GM19372 (cell line): ENCODE measurements at regions not wholly inside any gene's neighbourhood (a gene's known extent, or its start where the extent isn't known, plus 50 kb on each side); places are given as distances from the start of the nearest gene placed in this dataset.
"Not testable (repeated sequence)": the region's sequence is repeated elsewhere in the genome, so short reads cannot be mapped to it uniquely, and the experiment has no call there.

Experiments used
- ATAC-seq: cut with Tn5 transposase; IDR thresholded peaks from one replicate; pipeline ENCODE4 v1.9.1; 2021; ENCODE audit warnings: mild to moderate bottlenecking, low read depth, moderate library complexity; ENCODE audit not compliant: unreplicated experiment

- ATAC-seq: no peak
Measured at GRCh38 chr18:39359636-39360035, 1794.0 kb upstream of the CELF4 start.

- no peak for ATAC-seq
Measured at GRCh38 chr18:39350945-39351344, 1785.3 kb upstream of the CELF4 start.

GRCh38 chr18:39349801-39350200 lies 1784.2 kb upstream of the CELF4 start:
- no peak for ATAC-seq

DNA sequence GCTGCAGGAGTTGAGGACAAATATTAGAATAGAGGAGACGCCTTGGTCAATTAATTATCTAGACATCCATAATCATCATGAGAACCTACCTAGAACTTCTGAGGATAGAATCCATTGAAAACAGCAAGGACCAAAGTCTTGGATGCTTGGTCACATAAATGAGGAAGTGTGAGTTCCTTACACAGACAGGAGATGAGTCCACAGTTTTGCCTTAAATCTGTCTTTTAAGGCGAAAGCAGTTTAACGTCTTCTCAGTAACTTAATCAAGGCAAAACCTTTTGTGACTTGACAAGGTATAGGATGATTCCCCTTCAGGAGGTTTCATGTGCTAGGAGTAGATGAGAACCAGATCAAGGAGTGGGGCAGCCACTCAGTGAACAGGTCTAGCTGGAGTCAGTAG lies 1783.2 kb upstream of the CELF4 start:
- ATAC-seq: no peak

- no peak for ATAC-seq
Measured at GRCh38 chr18:39347701-39348100, 1782.1 kb upstream of the CELF4 start.

DNA sequence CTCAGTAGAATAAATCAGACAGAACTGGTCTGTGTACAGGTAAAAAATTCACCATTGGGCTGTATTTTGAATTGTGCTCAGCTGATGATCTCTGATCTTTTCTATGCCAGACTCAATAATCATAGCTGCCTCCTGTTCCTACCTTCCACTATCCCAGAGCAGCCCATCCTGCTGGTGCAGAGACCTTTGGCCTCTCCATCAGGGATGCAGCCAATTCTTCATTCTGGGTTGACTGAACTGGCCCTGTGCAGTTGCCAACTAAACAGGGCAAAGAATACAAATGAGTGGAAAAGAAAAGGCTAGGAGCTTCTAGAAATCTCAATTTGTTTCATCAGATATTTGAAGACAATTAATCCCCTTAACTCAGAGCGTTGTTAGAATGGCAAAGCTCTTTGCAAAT lies 1781.3 kb upstream of the CELF4 start:
- ATAC-seq: no peak

- ATAC-seq: no peak
Measured at GRCh38 chr18:39345321-39345720, 1779.7 kb upstream of the CELF4 start.

- ATAC-seq: no peak
Measured at GRCh38 chr18:39344487-39344886, 1778.9 kb upstream of the CELF4 start.

DNA sequence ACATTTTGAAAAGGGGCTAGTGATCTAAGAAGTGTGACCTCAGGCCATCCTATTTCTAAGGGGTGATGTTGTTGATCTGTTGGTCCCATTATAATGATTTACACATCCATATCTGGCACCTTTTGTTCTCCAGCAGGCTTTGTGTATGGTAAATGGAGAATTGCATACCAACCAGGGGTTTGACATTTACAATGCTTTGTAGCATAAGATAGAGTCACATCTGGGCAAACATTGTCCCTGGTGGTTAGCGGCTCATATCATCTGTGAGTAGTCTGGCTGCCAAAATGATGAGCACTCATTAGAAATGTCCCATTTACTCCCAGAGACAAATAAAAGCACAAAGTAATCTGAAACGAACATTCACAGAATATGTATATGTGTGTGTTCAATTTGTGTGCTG lies 1775.5 kb upstream of the CELF4 start:
- no peak for ATAC-seq

DNA sequence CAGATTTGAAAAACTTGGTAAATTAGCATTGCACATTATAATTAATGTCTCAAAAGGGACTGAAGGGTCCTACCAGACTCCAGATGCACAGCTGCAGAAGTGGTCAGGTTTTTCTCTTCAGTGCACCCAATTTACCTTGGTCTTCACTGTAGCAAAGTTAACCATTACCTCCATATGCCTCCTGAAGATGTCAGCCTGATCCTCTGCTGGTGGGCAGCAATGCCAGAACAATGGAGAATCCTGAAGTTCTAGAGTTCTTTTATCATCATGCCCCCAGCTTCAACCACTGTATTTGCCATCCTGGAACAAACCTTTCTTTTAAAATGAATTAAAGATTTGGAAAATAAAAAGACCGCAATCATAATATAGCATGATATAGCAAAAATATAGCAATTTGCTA lies 1774.8 kb upstream of the CELF4 start:
- ATAC-seq: no peak

DNA sequence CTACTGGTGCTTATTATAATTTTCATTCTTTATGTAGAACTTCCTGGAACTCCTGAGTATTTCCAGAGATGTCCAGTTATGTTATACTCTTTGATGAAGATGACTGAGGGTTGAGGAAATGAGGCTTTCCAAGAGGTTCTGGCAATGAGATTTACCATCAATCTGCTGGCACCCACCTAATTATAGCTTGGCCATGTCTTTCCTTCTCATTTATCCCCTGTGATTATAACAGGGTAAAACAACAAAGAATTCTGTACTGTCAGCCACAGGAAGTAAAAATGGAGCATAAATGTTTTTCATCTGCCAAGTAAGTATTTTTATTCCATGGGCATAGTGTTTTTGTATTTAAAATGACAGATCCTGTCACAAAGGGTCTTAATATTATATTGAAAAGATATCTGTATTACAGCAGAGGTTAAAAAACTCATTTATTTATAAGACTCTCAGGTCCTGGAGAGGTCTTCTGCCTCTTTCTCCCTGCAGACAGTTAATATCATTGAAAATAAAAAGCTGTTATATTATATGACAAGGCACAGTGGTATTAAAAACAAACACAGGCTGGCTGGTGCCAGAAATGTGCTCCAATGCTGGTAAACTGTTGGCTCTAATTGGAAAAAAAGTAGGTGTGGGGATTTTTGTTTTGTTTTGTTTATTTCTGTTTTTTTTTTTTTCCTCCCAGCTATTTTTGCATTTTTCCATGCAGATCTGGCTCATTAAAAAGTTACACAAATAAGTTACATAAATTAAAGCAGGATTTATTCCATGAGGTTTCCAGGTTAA lies 1764.1 kb upstream of the CELF4 start:
- no peak for ATAC-seq

DNA sequence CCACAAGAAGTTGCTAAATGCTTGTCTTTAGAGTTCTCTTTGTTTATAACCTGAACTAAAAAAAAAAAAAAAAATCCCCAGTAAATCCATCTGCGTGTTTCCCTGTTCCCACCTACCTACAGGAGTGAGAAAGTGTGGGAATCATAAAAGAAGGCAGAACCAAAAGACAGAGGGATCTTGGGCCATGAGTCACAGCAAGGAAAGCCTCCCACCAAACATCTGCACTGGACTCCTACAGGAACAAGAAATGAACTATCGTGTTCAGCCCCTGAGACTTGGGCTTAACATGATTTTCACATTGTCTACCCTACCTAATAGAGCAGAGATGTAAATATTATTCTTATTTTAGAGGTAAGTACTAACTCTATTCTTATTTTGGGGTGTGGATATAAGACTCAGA lies 1761.2 kb upstream of the CELF4 start:
- ATAC-seq: no peak

DNA sequence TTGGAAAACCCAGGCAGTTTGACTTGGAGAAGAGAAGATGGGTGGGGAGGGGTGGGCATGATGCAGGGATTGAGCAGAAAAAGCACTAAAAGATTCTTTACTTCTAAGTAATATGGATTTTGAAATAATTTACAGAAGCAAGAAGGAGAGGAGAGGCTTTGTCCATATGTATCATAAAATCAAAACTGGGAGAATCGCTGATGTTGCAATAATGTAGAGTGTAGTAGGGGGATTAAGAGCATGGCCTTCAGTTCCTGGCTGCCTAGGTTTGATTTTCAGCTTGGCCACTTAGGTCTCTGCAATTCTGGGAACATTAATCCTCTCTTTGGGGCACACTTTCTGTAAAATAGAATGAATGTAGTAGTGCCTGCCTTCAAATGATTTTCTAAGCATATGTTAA lies 1760.4 kb upstream of the CELF4 start:
- no peak for ATAC-seq

DNA sequence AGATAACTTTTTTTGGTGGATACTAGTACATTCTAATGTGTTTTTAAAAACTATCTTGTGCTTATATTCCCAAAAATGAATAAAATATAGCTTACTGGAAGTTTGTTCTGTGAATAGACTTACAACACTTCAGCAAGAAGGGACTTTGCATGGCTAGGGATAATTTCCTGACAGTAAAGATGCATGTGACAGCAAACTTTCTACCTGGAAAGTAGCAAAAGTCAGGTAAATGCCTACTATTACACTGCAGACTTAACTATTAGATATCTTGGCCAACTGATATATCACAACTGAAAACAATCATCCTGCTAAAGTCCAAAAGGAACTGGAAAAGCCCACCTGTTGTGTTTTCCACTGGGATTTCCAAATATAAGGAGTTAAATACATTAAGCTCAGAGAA lies 1753.5 kb upstream of the CELF4 start:
- ATAC-seq: no peak

DNA sequence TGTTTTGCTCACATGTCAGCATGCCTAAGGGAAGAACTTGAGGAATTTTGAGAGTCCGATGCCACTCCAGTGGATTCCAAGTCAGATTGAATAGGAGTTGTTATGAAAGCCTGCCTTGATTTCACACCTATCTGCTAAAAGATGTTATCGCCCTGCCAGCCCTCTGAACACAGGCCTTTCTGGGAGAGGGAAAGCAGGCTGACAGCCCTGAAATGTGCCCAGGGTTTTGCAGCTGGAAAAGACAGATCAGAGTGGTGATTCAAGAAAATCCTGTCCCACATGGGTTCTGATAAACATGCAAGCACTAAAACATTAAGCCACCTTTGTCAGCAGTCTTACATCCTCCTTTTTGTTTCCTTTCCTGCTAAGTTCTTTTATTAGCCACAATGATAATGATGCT lies 1752.9 kb upstream of the CELF4 start:
- no peak for ATAC-seq

- ATAC-seq: no peak
Measured at GRCh38 chr18:39318008-39318407, 1752.4 kb upstream of the CELF4 start.

DNA sequence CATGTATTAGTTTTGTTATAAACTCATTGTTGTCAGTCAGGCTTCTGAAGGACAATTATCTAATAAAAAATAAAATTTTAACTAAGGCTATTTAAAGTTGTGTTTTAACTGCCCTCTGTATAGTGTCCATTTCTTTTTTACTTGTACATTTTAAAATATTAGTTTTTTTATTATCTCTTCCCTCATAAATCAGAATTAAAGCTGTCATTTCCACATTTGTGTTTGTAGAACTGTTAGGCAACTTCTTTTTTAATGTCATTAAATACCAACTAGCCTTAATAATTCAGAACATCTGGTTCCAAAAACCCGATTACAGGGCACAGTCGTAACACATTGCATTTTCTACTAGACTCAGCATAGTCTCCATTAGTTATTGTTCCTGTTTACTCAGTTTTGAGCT lies 1749.0 kb upstream of the CELF4 start:
- no peak for ATAC-seq

DNA sequence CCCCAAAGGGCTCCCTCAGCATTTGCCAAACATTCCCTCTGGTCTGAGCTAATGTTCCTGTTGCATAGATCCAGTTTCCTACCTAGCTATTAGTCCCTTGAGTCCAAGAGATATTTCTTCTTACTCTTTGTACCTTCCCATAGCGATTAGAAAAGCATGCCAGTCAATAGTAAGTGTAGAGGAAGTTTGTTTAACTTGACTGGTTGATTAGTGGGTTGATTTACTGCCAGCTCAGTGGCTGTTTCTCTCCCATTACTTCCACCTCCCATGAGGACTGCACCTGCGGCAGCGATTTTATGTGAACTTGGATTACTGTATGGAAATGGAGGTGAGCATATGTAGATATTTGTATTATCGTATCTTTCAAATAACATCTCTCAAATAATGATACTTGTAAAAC lies 1748.4 kb upstream of the CELF4 start:
- no peak for ATAC-seq

DNA sequence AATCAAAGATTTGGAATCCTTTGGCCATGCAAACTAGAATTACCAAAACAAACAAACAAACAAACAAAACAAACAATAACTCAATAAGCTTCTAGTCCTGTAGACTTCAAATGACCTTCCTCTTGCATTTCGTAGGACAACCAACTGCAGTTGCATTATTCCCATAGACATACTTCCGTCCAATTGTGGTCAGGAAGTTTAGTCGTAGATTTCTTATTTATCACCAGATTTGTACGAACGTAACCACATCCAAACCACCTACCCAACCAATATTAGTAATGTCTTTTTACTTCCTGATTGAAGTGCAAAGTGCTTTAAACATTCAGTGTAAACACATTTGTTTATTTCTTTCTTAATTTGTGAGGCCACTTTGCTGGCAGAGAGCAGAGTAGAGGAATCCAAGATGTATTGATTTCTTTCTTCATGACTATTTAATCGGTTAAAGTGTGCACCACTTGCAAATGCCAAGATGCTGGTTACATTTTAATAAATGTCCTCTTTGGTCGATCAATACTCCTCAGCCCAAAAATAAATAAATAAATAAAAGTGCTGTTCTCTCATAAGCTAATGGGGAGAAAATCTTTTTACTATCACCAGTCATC lies 1745.6 kb upstream of the CELF4 start:
- ATAC-seq: no peak

DNA sequence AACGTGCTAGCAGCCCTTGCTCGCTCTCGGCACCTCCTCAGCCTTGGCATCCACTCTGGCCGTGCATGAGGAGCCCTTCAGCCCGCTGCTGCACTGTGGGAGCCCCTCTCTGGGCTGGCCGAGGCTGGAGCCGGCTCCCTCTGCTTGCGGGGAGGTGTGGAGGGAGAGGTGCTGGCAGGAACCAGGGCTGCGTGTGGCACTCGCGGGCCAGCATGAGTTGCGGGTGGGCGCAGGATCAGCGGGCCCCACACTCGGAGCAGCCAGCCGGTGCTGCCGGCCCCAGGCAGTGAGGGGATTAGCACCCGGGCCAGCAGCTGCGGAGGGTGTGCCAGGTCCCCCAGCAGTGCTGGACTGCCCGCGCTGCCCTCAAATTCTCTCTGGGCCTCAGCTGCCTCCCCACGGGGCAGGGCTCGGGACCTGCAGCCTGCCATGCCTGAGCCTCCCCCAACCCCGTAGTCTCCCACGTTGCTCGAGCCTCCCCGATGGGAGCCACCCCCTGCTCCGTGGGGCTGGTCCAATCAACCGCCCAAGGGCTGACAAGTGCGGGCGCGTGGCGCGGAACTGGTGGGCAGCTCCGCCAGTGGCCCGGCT lies 1743.4 kb upstream of the CELF4 start:
- ATAC-seq: not testable (repeated sequence)

- ATAC-seq: no peak
Measured at GRCh38 chr18:39305766-39306165, 1740.2 kb upstream of the CELF4 start.

GRCh38 chr18:39302481-39302880 lies 1736.9 kb upstream of the CELF4 start:
- ATAC-seq: no peak
